Esophagus muscularis mucosa (tissue), 4 donors: ENCODE measurements at regions not wholly inside any gene's neighbourhood (a gene's known extent, or its start where the extent isn't known, plus 50 kb on each side); places are given as distances from the start of the nearest gene placed in this dataset.

Experiments used
- EP300 ChIP-seq: sonication (generic); formaldehyde crosslinking; IDR thresholded peaks from one replicate; pipeline ENCODE4 v1.6.1; 2017; ENCODE audit warnings: antibody characterized with exemption
- POLR2A ChIP-seq: fragments of 450-650 bp; IDR thresholded peaks from one replicate; pipeline ENCODE4 v1.6.1; 2017; ENCODE audit warnings: antibody characterized with exemption, moderate library complexity, mild to moderate bottlenecking, low read depth
- POLR2AphosphoS5 ChIP-seq, 2 donors: sonication (generic); formaldehyde crosslinking; IDR thresholded peaks; one replicate each; pipeline ENCODE4 v1.6.1; 2017; ENCODE audit warnings: antibody characterized with exemption in 2 of 2
- TF ChIP-seq, protein P1 (sequence below), 3 experiments: fragments of 200-600 bp in 2 of 3; fragments of 450-650 bp in 1 of 3; sonication (generic) in 2 of 3; IDR thresholded peaks; one replicate each; pipeline ENCODE4 v1.5.1; 2017 to 2019; ENCODE audit warnings: antibody characterized with exemption in 3 of 3, mild to moderate bottlenecking in 2 of 3, moderate library complexity in 1 of 3

DNA sequence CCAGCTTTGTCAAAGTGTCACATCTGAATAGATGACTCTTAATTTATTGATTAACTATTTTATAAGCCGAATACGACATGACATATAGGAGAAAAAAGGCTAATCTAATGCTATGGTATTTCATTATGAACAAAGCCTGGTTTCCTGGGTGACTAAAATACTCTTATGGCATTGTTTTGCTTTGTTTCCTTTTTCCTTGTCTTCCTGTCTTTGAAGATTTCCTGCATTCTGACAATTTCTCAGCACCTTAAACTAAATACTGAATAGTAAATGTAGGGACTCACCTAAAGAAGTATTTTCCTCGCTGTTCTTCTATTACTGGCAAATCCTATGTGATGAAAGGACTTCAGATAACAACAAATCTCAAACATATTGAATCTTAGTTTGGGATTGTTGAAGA, 1284.5 kb downstream of the EFNA5 start:
- TF ChIP-seq EP300: no peak
- TF ChIP-seq, protein P1, sequence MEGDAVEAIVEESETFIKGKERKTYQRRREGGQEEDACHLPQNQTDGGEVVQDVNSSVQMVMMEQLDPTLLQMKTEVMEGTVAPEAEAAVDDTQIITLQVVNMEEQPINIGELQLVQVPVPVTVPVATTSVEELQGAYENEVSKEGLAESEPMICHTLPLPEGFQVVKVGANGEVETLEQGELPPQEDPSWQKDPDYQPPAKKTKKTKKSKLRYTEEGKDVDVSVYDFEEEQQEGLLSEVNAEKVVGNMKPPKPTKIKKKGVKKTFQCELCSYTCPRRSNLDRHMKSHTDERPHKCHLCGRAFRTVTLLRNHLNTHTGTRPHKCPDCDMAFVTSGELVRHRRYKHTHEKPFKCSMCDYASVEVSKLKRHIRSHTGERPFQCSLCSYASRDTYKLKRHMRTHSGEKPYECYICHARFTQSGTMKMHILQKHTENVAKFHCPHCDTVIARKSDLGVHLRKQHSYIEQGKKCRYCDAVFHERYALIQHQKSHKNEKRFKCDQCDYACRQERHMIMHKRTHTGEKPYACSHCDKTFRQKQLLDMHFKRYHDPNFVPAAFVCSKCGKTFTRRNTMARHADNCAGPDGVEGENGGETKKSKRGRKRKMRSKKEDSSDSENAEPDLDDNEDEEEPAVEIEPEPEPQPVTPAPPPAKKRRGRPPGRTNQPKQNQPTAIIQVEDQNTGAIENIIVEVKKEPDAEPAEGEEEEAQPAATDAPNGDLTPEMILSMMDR (IDR thresholded peaks at IDR 0.05): no peak
- TF ChIP-seq POLR2A: no peak
- no peak for TF ChIP-seq POLR2AphosphoS5 (IDR thresholded peaks at IDR 0.05)
